ENCODE measurements at regions not wholly inside any gene's neighbourhood (a gene's known extent, or its start where the extent isn't known, plus 50 kb on each side); places are given as distances from the start of the nearest gene placed in this dataset.

GRCh38 chr11:113602483-113602882 is 103.6 kb downstream of the TMPRSS5 start:
- no peak for TF ChIP-seq POLR2A (IDR thresholded peaks at IDR 0.05; ENCODE audit: borderline replicate concordance, extremely low read depth, insufficient read depth, insufficient read length)
- TF ChIP-seq EGR1 (IDR thresholded peaks at IDR 0.05; ENCODE audit: low read depth): no peak
- TF ChIP-seq CTCF (IDR thresholded peaks at IDR 0.05 in 2 of 3, conservative IDR thresholded peaks at IDR 0.05 in 1 of 3; ENCODE audit: borderline replicate concordance in 1 of 3, insufficient read depth in 1 of 3, low read depth in 2 of 3, low read length in 2 of 3): no peak
- no peak for TF ChIP-seq EZH2 (IDR thresholded peaks at IDR 0.05)
- TF ChIP-seq MAX (IDR thresholded peaks at IDR 0.05): no peak
- no peak for TF ChIP-seq CEBPB (IDR thresholded peaks at IDR 0.05; ENCODE audit: low read depth)
- no peak for TF ChIP-seq ZFX (IDR thresholded peaks at IDR 0.05)

All from HCT116 (cell line).